Ecto neural progenitor cell (in vitro differentiated cells): ENCODE measurements at regions not wholly inside any gene's neighbourhood (a gene's known extent, or its start where the extent isn't known, plus 50 kb on each side); places are given as distances from the start of the nearest gene placed in this dataset.

Experiments used
- DNase-seq: peaks from one replicate; pipeline ENCODE4 v3.0.0-alpha.2; 2018; ENCODE audit warnings: low spot score

- no peak for DNase-seq
Observed at GRCh38 chr13:43984292-43984691, 104.6 kb downstream of the LACC1 start.

- no peak for DNase-seq
Observed at GRCh38 chr13:43985422-43986072, 105.8 kb downstream of the LACC1 start.

- DNase-seq = no peak
Observed at GRCh38 chr13:43986421-43986981, 106.8 kb downstream of the LACC1 start.

GRCh38 chr13:43988302-43988701, 108.6 kb downstream of the LACC1 start:
- no peak for DNase-seq

- DNase-seq = no peak
Observed at GRCh38 chr13:43990021-43990420, 110.3 kb downstream of the LACC1 start.

GRCh38 chr13:43990829-43991228, 111.1 kb downstream of the LACC1 start:
- DNase-seq = no peak

- no peak for DNase-seq
Observed at GRCh38 chr13:43991773-43992201, 112.1 kb downstream of the LACC1 start.

- no peak for DNase-seq
Observed at GRCh38 chr13:43992211-43992610, 112.5 kb downstream of the LACC1 start.

- no peak for DNase-seq
Observed at GRCh38 chr13:43994999-43995859, 115.5 kb downstream of the LACC1 start.

- DNase-seq = no peak
Observed at GRCh38 chr13:43996221-43996620, 116.5 kb downstream of the LACC1 start.

- DNase-seq = no peak
Observed at GRCh38 chr13:44003481-44003880, 123.8 kb downstream of the LACC1 start.

GRCh38 chr13:44004878-44005277, 125.2 kb downstream of the LACC1 start:
- no peak for DNase-seq

GRCh38 chr13:44007451-44007850, 127.7 kb downstream of the LACC1 start:
- DNase-seq = no peak

GRCh38 chr13:44011036-44011435, 131.3 kb downstream of the LACC1 start:
- DNase-seq = no peak

- no peak for DNase-seq
Observed at GRCh38 chr13:44012910-44013757, 133.4 kb downstream of the LACC1 start.

- no peak for DNase-seq
Observed at GRCh38 chr13:44013758-44014291, 134.1 kb downstream of the LACC1 start.

GRCh38 chr13:44014501-44014900, 134.8 kb downstream of the LACC1 start:
- DNase-seq = no peak

GRCh38 chr13:44015118-44015517, 135.4 kb downstream of the LACC1 start:
- DNase-seq = no peak

- no peak for DNase-seq
Observed at GRCh38 chr13:44015811-44016210, 136.1 kb downstream of the LACC1 start.

- DNase-seq = no peak
Observed at GRCh38 chr13:44017756-44018309, 138.1 kb downstream of the LACC1 start.

GRCh38 chr13:44019651-44020050, 139.9 kb downstream of the LACC1 start:
- DNase-seq = no peak

GRCh38 chr13:44021422-44021821, 141.7 kb downstream of the LACC1 start:
- DNase-seq = no peak
